Endodermal cell (in vitro differentiated cells): ENCODE measurements at regions not wholly inside any gene's neighbourhood (a gene's known extent, or its start where the extent isn't known, plus 50 kb on each side); places are given as distances from the start of the nearest gene placed in this dataset.
A peak's percentile ranks its signal among the peaks of the same experiment; 100 is the strongest.

ENCODE experiments used
- DNase-seq: peaks from one replicate; pipeline ENCODE4 v3.0.0-alpha.2; 2017
- H3K27ac ChIP-seq: 2 replicates; pipeline ENCODE4 v1.5.1; 2013; ENCODE audit warnings: mild to moderate bottlenecking, low read depth, low read length, moderate library complexity
- H3K27me3 ChIP-seq: 2 replicates; pipeline ENCODE4 v1.6.1; 2013; ENCODE audit warnings: mild to moderate bottlenecking, low read length, moderate library complexity; ENCODE audit not compliant: insufficient read depth, control insufficient read depth, poor library complexity, severe bottlenecking
- H3K36me3 ChIP-seq: 2 replicates; pipeline ENCODE4 v1.7.0; 2013; ENCODE audit warnings: mild to moderate bottlenecking, low read length, moderate library complexity; ENCODE audit not compliant: control insufficient read depth, insufficient read depth
- H3K4me1 ChIP-seq: one replicate; pipeline ENCODE4 v1.7.0; 2013; ENCODE audit warnings: low read length; ENCODE audit not compliant: control insufficient read depth, insufficient read depth
- H3K4me3 ChIP-seq: 2 replicates; pipeline ENCODE4 v1.5.1; 2013; ENCODE audit warnings: mild to moderate bottlenecking, low read length, moderate library complexity
- H3K9ac ChIP-seq: 2 replicates; pipeline ENCODE4 v1.6.1; 2013; ENCODE audit warnings: mild to moderate bottlenecking, low read length, moderate library complexity; ENCODE audit not compliant: poor library complexity, severe bottlenecking; ENCODE audit errors: extremely low read depth
- H3K9me3 ChIP-seq: 2 replicates; pipeline ENCODE4 v1.6.1; 2013; ENCODE audit warnings: mild to moderate bottlenecking, low read length, moderate library complexity; ENCODE audit not compliant: control insufficient read depth
- H3K27ac Mint-ChIP-seq: 2 replicates; pipeline ENCODE4 v1.8.0; 2020; ENCODE audit warnings: mixed read lengths
- H3K27me3 Mint-ChIP-seq: 2 replicates; pipeline ENCODE4 v1.8.0; 2021; ENCODE audit warnings: mild to moderate bottlenecking, mixed read lengths; ENCODE audit not compliant: insufficient read depth
- H3K36me3 Mint-ChIP-seq: 2 replicates; pipeline ENCODE4 v1.8.0; 2020; ENCODE audit warnings: low read depth, mixed read lengths
- H3K4me1 Mint-ChIP-seq: 2 replicates; pipeline ENCODE4 v1.8.0; 2020; ENCODE audit warnings: mixed read lengths
- H3K4me3 Mint-ChIP-seq: 2 replicates; pipeline ENCODE4 v1.8.0; 2020; ENCODE audit warnings: mild to moderate bottlenecking, moderate library complexity, mixed read lengths
- H3K9me3 Mint-ChIP-seq: 2 replicates; pipeline ENCODE4 v1.8.0; 2020; ENCODE audit warnings: mild to moderate bottlenecking, mixed read lengths
- WGBS, 2 experiments: methylation state at CpG; one replicate each; pipeline versions ENCODE4 v1.1.5 to v1.1.7; 2013; ENCODE audit warnings: missing lambda C conversion rate in 2 of 2, mixed read lengths in 1 of 2; ENCODE audit not compliant: insufficient coverage in 1 of 2, insufficient read length in 1 of 2; 5-methylcytosine and 5-hydroxymethylcytosine counted together
- TF ChIP-seq, protein P1 (sequence below): fragments of 200-600 bp; sonication (generic); conservative IDR thresholded peaks from 2 replicates; pipeline ENCODE4 v1.5.0; 2021; ENCODE audit warnings: antibody characterized with exemption, mild to moderate bottlenecking

DNA sequence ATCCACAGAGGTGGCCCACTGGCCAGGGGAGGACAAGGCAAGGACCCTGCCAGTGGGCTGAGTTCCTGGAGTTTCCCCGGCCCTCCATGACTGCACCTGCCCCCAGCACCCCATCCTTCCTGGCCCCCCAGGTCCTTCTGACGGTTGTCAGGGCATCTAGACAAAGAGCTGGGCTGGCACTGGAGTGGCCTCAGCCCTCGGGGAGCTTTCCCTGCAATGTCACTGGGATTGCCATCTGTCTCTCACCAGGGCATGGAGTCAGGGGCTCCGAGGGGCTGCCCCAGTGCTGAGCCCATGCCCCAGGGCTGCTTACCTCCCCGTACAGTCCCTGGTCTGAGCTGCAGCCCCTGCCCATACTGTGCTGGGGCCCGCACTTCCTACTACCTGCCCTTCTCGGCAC is 446.5 kb upstream of the MKI67 start:
- Mint-ChIP-seq H3K36me3 (no peaks in the 10 kb centered on the region), H3K27me3 (no peaks in the 10 kb centered on the region), H3K9me3 (no peaks in the 10 kb centered on the region), H3K27ac (no peak overlapping the region), H3K4me1 (peaks cover 5% of the 10 kb centered on the region), H3K4me3 (no peak overlapping the region)
- TF ChIP-seq, protein P1, sequence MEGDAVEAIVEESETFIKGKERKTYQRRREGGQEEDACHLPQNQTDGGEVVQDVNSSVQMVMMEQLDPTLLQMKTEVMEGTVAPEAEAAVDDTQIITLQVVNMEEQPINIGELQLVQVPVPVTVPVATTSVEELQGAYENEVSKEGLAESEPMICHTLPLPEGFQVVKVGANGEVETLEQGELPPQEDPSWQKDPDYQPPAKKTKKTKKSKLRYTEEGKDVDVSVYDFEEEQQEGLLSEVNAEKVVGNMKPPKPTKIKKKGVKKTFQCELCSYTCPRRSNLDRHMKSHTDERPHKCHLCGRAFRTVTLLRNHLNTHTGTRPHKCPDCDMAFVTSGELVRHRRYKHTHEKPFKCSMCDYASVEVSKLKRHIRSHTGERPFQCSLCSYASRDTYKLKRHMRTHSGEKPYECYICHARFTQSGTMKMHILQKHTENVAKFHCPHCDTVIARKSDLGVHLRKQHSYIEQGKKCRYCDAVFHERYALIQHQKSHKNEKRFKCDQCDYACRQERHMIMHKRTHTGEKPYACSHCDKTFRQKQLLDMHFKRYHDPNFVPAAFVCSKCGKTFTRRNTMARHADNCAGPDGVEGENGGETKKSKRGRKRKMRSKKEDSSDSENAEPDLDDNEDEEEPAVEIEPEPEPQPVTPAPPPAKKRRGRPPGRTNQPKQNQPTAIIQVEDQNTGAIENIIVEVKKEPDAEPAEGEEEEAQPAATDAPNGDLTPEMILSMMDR = no peak
- no peak for DNase-seq
- 82 to 100% methylated on average over 2 to 7 of the region's 7 CpGs for WGBS, 2 experiments
- Histone ChIP-seq H3K27ac (no peak overlapping the region), H3K4me1 (peaks cover 3% of the 10 kb centered on the region), H3K27me3 (no peaks in the 10 kb centered on the region), H3K9ac (no peak overlapping the region), H3K36me3 (no peaks in the 10 kb centered on the region), H3K4me3 (no peak overlapping the region), H3K9me3 (no peaks in the 10 kb centered on the region)

DNA sequence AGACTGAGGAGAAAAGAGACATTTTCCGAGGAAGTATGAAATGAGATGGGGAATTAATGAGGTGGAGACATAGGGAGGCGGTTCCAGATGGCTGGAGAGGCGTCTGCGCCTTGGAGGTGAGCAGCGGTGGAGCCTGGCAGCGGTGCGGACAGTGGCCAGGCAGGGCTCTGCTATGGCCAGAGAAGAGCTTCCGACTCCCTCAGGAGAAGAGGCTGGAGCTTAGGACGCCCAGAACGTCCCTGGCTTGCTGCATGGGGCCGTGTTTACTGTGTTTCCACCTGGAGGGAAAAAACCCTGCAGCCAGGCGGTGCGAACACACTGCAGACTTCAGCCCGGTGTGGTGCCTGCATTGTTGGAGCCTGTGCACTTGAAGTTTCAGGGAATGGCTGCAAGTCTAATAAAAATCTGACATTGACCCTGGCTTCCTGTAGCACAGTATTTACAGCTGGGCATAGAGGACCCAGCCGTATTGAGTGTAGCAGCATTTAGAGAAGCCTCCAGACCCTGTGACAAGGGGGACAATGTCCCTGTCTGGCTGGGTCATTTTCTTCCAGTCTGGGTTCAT is 447.1 kb upstream of the MKI67 start:
- H3K27me3 ChIP-seq = no peaks in the 10 kb centered on the region
- H3K4me3 Mint-ChIP-seq = no peak overlapping the region
- no peaks in the 10 kb centered on the region for H3K36me3 Mint-ChIP-seq
- no peaks in the 10 kb centered on the region for H3K27me3 Mint-ChIP-seq
- no peaks in the 10 kb centered on the region for H3K9me3 Mint-ChIP-seq
- TF ChIP-seq, protein P1 = no peak
- no peak overlapping the region for H3K4me3 ChIP-seq
- H3K36me3 ChIP-seq = no peaks in the 10 kb centered on the region
- peaks cover 5% of the 10 kb centered on the region for H3K4me1 Mint-ChIP-seq
- no peak overlapping the region for H3K9ac ChIP-seq
- H3K9me3 ChIP-seq = no peaks in the 10 kb centered on the region
- H3K27ac Mint-ChIP-seq = peak overlapping the region; percentile 52
- peaks cover 3% of the 10 kb centered on the region for H3K4me1 ChIP-seq
- no peak for DNase-seq
- WGBS, 2 experiments = 80 to 91% methylated on average over 7 to 15 of the region's 15 CpGs
- H3K27ac ChIP-seq = peak overlapping the region; percentile 57

DNA sequence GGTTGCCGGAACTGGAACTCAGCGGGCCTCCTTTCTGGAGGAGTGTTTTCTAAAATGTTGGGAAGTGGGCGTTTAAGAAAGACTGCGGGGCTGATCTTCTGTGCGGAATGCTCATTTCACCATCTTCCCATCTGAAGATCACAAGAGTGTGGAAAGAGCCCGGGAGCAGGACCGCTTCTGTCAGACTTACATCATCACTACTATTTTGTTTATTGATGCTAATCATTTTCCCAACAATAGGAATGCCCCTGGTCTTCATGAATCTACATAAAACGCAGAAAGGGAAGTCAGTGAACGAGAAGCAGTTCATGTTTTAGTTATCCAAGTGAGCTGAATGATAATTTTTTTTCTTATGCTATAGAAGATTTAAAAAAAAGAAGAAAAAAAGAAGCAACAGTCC is 447.8 kb upstream of the MKI67 start:
- 87 to 93% methylated on average over 6 to 9 of the region's 9 CpGs for WGBS, 2 experiments
- TF ChIP-seq, protein P1 = no peak
- no peaks in the 10 kb centered on the region for H3K9me3 ChIP-seq
- peak overlapping the region; percentile 57 for H3K27ac ChIP-seq
- Mint-ChIP-seq H3K36me3 (no peaks in the 10 kb centered on the region), H3K27ac (no peak overlapping the region), H3K4me1 (peaks cover 6% of the 10 kb centered on the region), H3K27me3 (no peaks in the 10 kb centered on the region), H3K9me3 (no peaks in the 10 kb centered on the region), H3K4me3 (no peak overlapping the region)
- peaks cover 3% of the 10 kb centered on the region for H3K4me1 ChIP-seq
- DNase-seq = no peak
- H3K9ac ChIP-seq = no peak overlapping the region
- no peaks in the 10 kb centered on the region for H3K27me3 ChIP-seq
- H3K4me3 ChIP-seq = no peak overlapping the region
- H3K36me3 ChIP-seq = no peaks in the 10 kb centered on the region
